ENCODE measurements at regions not wholly inside any gene's neighbourhood (a gene's known extent, or its start where the extent isn't known, plus 50 kb on each side); places are given as distances from the start of the nearest gene placed in this dataset.

- Mint-ChIP-seq H3K4me1 (no peaks in the 10 kb centered on the region), H3K27ac (no peak overlapping the region), H3K36me3 (no peaks in the 10 kb centered on the region), H3K27me3 (peaks cover 0 to 1% (median 0%) of the 10 kb centered on the region in 5 donors), H3K9me3 (no peaks in the 10 kb centered on the region), H3K4me3 (no peak overlapping the region)
- no peak for ATAC-seq
- DNase-seq = no peak
- POLR2A ChIA-PET = no interaction called here
Observed at GRCh38 chr14:55756078-55756477, 176.1 kb downstream of the KTN1 start.

GRCh38 chr14:55756557-55756956 is 176.6 kb downstream of the KTN1 start:
- no peak for DNase-seq
- H3K36me3 Mint-ChIP-seq = no peaks in the 10 kb centered on the region
- no peaks in the 10 kb centered on the region for H3K4me1 Mint-ChIP-seq
- H3K9me3 Mint-ChIP-seq = no peaks in the 10 kb centered on the region
- H3K27me3 Mint-ChIP-seq = peaks cover 0 to 1% (median under 1%) of the 10 kb centered on the region in 5 donors
- no peak overlapping the region for H3K4me3 Mint-ChIP-seq
- ATAC-seq = no peak
- no peak overlapping the region for H3K27ac Mint-ChIP-seq
- POLR2A ChIA-PET = no interaction called here

GRCh38 chr14:55758796-55759195 is 178.8 kb downstream of the KTN1 start:
- ATAC-seq (no peak), DNase-seq (no peak)
- H3K9me3 Mint-ChIP-seq = no peaks in the 10 kb centered on the region
- no peak overlapping the region for H3K27ac Mint-ChIP-seq
- H3K36me3 Mint-ChIP-seq = peaks cover 0 to under 1% (median 0%) of the 10 kb centered on the region in 3 donors
- no peak overlapping the region for H3K4me3 Mint-ChIP-seq
- POLR2A ChIA-PET = no interaction called here
- H3K4me1 Mint-ChIP-seq = no peaks in the 10 kb centered on the region
- peaks cover 0 to 4% (median 2%) of the 10 kb centered on the region in 5 donors for H3K27me3 Mint-ChIP-seq

- H3K27ac Mint-ChIP-seq = no peak overlapping the region
- H3K4me1 Mint-ChIP-seq = no peaks in the 10 kb centered on the region
- ATAC-seq (no peak), DNase-seq (no peak)
- H3K36me3 Mint-ChIP-seq = peaks cover 0 to 15% (median 0%) of the 10 kb centered on the region in 3 donors
- peaks cover 0 to 7% (median 0%) of the 10 kb centered on the region in 9 donors for H3K9me3 Mint-ChIP-seq
- POLR2A ChIA-PET = no interaction called here
- H3K4me3 Mint-ChIP-seq = no peak overlapping the region
- peaks cover 0 to 4% (median 4%) of the 10 kb centered on the region in 5 donors for H3K27me3 Mint-ChIP-seq
Observed at GRCh38 chr14:55760789-55761566, 181.0 kb downstream of the KTN1 start.

- ATAC-seq = no peak
- DNase-seq = no peak
- Mint-ChIP-seq H3K4me1 (no peaks in the 10 kb centered on the region), H3K4me3 (no peak overlapping the region), H3K27ac (no peak overlapping the region), H3K9me3 (peaks cover 0 to 7% (median 0%) of the 10 kb centered on the region in 9 donors), H3K36me3 (peaks cover 0 to 15% (median 0%) of the 10 kb centered on the region in 3 donors), H3K27me3 (peaks cover 0 to 4% (median 4%) of the 10 kb centered on the region in 5 donors)
- POLR2A ChIA-PET = no interaction called here
Observed at GRCh38 chr14:55761651-55762050, 181.6 kb downstream of the KTN1 start.

GRCh38 chr14:55762595-55763232 is 182.7 kb downstream of the KTN1 start:
- Mint-ChIP-seq H3K36me3 (peaks cover 0 to 15% (median 0%) of the 10 kb centered on the region in 3 donors), H3K9me3 (peaks cover 0 to 7% (median 0%) of the 10 kb centered on the region in 9 donors), H3K27me3 (peaks cover 0 to 4% (median 4%) of the 10 kb centered on the region in 5 donors), H3K4me3 (no peak overlapping the region), H3K4me1 (no peaks in the 10 kb centered on the region), H3K27ac (no peak overlapping the region)
- POLR2A ChIA-PET = no interaction called here
- no peak for DNase-seq
- ATAC-seq = no peak

GRCh38 chr14:55764784-55765183 is 184.8 kb downstream of the KTN1 start:
- Mint-ChIP-seq H3K4me3 (no peak overlapping the region), H3K4me1 (no peaks in the 10 kb centered on the region), H3K36me3 (peaks cover 0 to 21% (median 0%) of the 10 kb centered on the region in 3 donors), H3K27me3 (peaks cover 3 to 9% (median 4%) of the 10 kb centered on the region in 5 donors), H3K9me3 (peaks cover 0 to 12% (median 0%) of the 10 kb centered on the region in 9 donors), H3K27ac (no peak overlapping the region)
- ATAC-seq (no peak), DNase-seq (no peak)
- POLR2A ChIA-PET = no interaction called here

GRCh38 chr14:55766071-55766470 is 186.1 kb downstream of the KTN1 start:
- Mint-ChIP-seq H3K27me3 (peaks cover 3 to 9% (median 4%) of the 10 kb centered on the region in 5 donors), H3K36me3 (peaks cover 0 to 21% (median 0%) of the 10 kb centered on the region in 3 donors), H3K9me3 (peaks cover 0 to 12% (median 0%) of the 10 kb centered on the region in 9 donors), H3K4me3 (no peak overlapping the region), H3K27ac (no peak overlapping the region), H3K4me1 (no peaks in the 10 kb centered on the region)
- DNase-seq = no peak
- POLR2A ChIA-PET = no interaction called here
- no peak for ATAC-seq

GRCh38 chr14:55767286-55767685 is 187.3 kb downstream of the KTN1 start:
- DNase-seq (no peak), ATAC-seq (no peak)
- peaks cover 0 to 21% (median 0%) of the 10 kb centered on the region in 3 donors for H3K36me3 Mint-ChIP-seq
- peaks cover 0 to 9% (median 3%) of the 10 kb centered on the region in 5 donors for H3K27me3 Mint-ChIP-seq
- POLR2A ChIA-PET = no interaction called here
- no peak overlapping the region for H3K4me3 Mint-ChIP-seq
- no peaks in the 10 kb centered on the region for H3K4me1 Mint-ChIP-seq
- no peak overlapping the region for H3K27ac Mint-ChIP-seq
- H3K9me3 Mint-ChIP-seq = peaks cover 0 to 12% (median 0%) of the 10 kb centered on the region in 9 donors

GRCh38 chr14:55769877-55770276 is 189.9 kb downstream of the KTN1 start:
- Mint-ChIP-seq H3K27me3 (peaks cover 0 to 9% (median 6%) of the 10 kb centered on the region in 5 donors), H3K4me3 (no peak overlapping the region), H3K36me3 (peaks cover 0 to 10% (median 0%) of the 10 kb centered on the region in 3 donors), H3K9me3 (peaks cover 0 to 6% (median 0%) of the 10 kb centered on the region in 9 donors), H3K27ac (no peak overlapping the region), H3K4me1 (no peaks in the 10 kb centered on the region)
- ATAC-seq (no peak), DNase-seq (no peak)
- POLR2A ChIA-PET = no interaction called here

- DNase-seq (no peak), ATAC-seq (no peak)
- no peak overlapping the region for H3K27ac Mint-ChIP-seq
- H3K27me3 Mint-ChIP-seq = peaks cover 0 to 9% (median 5%) of the 10 kb centered on the region in 5 donors
- H3K9me3 Mint-ChIP-seq = peaks cover 0 to 4% (median 0%) of the 10 kb centered on the region in 9 donors
- H3K4me1 Mint-ChIP-seq = no peaks in the 10 kb centered on the region
- POLR2A ChIA-PET = no interaction called here
- H3K36me3 Mint-ChIP-seq = peaks cover 0 to 10% (median 0%) of the 10 kb centered on the region in 3 donors
- no peak overlapping the region for H3K4me3 Mint-ChIP-seq
Observed at GRCh38 chr14:55771242-55771981, 191.4 kb downstream of the KTN1 start.

- POLR2A ChIA-PET = no interaction called here
- Mint-ChIP-seq H3K27ac (no peak overlapping the region), H3K9me3 (peaks cover 0 to 4% (median 0%) of the 10 kb centered on the region in 9 donors), H3K36me3 (peaks cover 0 to 10% (median 0%) of the 10 kb centered on the region in 3 donors), H3K27me3 (peaks cover 0 to 9% (median 3%) of the 10 kb centered on the region in 5 donors), H3K4me3 (no peak overlapping the region), H3K4me1 (no peaks in the 10 kb centered on the region)
- DNase-seq = no peak
- no peak for ATAC-seq
Observed at GRCh38 chr14:55772486-55772885, 192.5 kb downstream of the KTN1 start.

- ATAC-seq (no peak), DNase-seq (no peak)
- POLR2A ChIA-PET = no interaction called here
- peaks cover 0 to 5% (median 0%) of the 10 kb centered on the region in 3 donors for H3K36me3 Mint-ChIP-seq
- peaks cover 0 to 4% (median 0%) of the 10 kb centered on the region in 9 donors for H3K9me3 Mint-ChIP-seq
- H3K27me3 Mint-ChIP-seq = peaks cover 0 to 4% (median 3%) of the 10 kb centered on the region in 5 donors
- no peaks in the 10 kb centered on the region for H3K4me1 Mint-ChIP-seq
- H3K4me3 Mint-ChIP-seq = no peak overlapping the region
- no peak overlapping the region for H3K27ac Mint-ChIP-seq
Observed at GRCh38 chr14:55773312-55773711, 193.3 kb downstream of the KTN1 start.

All from naive thymus-derived CD8-positive, alpha-beta T cell (primary cell).